HEK293T (cell line): ENCODE measurements at regions not wholly inside any gene's neighbourhood (a gene's known extent, or its start where the extent isn't known, plus 50 kb on each side); places are given as distances from the start of the nearest gene placed in this dataset.

Source experiments
- ARNT ChIP-seq: fragments of 450-650 bp; IDR thresholded peaks from 2 replicates; pipeline ENCODE4 v1.6.1; 2017; ENCODE audit warnings: mild to moderate bottlenecking
- FOXM1 ChIP-seq: fragments of 450-650 bp; IDR thresholded peaks from 2 replicates; pipeline ENCODE4 v1.6.1; 2017; ENCODE audit warnings: mild to moderate bottlenecking, borderline replicate concordance
- L3MBTL2 ChIP-seq: fragments of 450-650 bp; conservative IDR thresholded peaks from 2 replicates; pipeline ENCODE4 v1.6.1; 2016; ENCODE audit warnings: mild to moderate bottlenecking
- SP1 ChIP-seq: fragments of 450-650 bp; IDR thresholded peaks from 2 replicates; pipeline ENCODE4 v1.6.1; 2017
- ZNF384 ChIP-seq: fragments of 450-650 bp; IDR thresholded peaks from 2 replicates; pipeline ENCODE4 v1.6.1; 2016

GRCh38 chr12:127690161-127690560 lies 576.8 kb upstream of the TMEM132C start:
- no peak for TF ChIP-seq ZNF384
- TF ChIP-seq L3MBTL2: no peak
- no peak for TF ChIP-seq ARNT
- no peak for TF ChIP-seq FOXM1
- TF ChIP-seq SP1: no peak
